Aorta (tissue), 5 donors: ENCODE measurements at regions not wholly inside any gene's neighbourhood (a gene's known extent, or its start where the extent isn't known, plus 50 kb on each side); places are given as distances from the start of the nearest gene placed in this dataset.
"Not testable (repeated sequence)": the region's sequence is repeated elsewhere in the genome, so short reads cannot be mapped to it uniquely, and the experiment has no call there.

Source experiments
- ATAC-seq: fragments of 200-7000 bp; cut with Tn5 transposase; one replicate; pipeline ENCODE4 v1.9.1; 2022; ENCODE audit warnings: moderate library complexity; ENCODE audit not compliant: low FRiP score
- DNase-seq, 2 donors: peaks; one replicate each; pipeline ENCODE4 v3.0.0-alpha.2; 2020
- H3K27ac ChIP-seq, 2 donors: one replicate each; pipeline ENCODE4 v1.5.1; 2013; ENCODE audit warnings: low read length in 2 of 2, mild to moderate bottlenecking in 2 of 2, moderate library complexity in 2 of 2, control low read depth in 1 of 2, inconsistent platforms in 1 of 2, low read depth in 1 of 2
- H3K27me3 ChIP-seq, 2 donors: one replicate each; pipeline ENCODE4 v1.6.1; 2013; ENCODE audit warnings: control low read depth in 1 of 2, low read length in 1 of 2, mild to moderate bottlenecking in 1 of 2, moderate library complexity in 1 of 2; ENCODE audit not compliant: insufficient read depth in 2 of 2, control insufficient read depth in 1 of 2
- H3K36me3 ChIP-seq, 2 donors: one replicate each; pipeline ENCODE4 v1.6.1; 2013; ENCODE audit warnings: control low read depth in 1 of 2, low read length in 1 of 2, mild to moderate bottlenecking in 1 of 2; ENCODE audit not compliant: insufficient read depth in 2 of 2, control insufficient read depth in 1 of 2
- H3K4me1 ChIP-seq, 2 donors: one replicate each; pipeline ENCODE4 v1.6.1; 2013; ENCODE audit warnings: low read length in 2 of 2, control low read depth in 1 of 2, mild to moderate bottlenecking in 1 of 2, moderate library complexity in 1 of 2; ENCODE audit not compliant: insufficient read depth in 2 of 2, control insufficient read depth in 1 of 2
- H3K4me3 ChIP-seq, 2 donors: one replicate each; pipeline ENCODE4 v1.5.1; 2013; ENCODE audit warnings: low read length in 2 of 2, control low read depth in 1 of 2, mild to moderate bottlenecking in 1 of 2
- H3K9me3 ChIP-seq: one replicate; pipeline ENCODE4 v1.6.1; 2013; ENCODE audit warnings: mild to moderate bottlenecking, low read length; ENCODE audit not compliant: control insufficient read depth
- WGBS, 2 donors: extraction: QIAGEN DNeasy Blood & Tissue Kit; methylation state at CpG; one replicate each; pipeline ENCODE4 v1.1.7; 2013; 5-methylcytosine and 5-hydroxymethylcytosine counted together
- intact Hi-C, 2 donors: fragments of 100-400 bp; cut with DNase I; formaldehyde crosslinking; loops; one replicate each; pipeline versions ENCODE4 v1.14.2 to v1.15.0; 2022
- donor health status: healthy with polysubstance abuse.
- donor health status: Bipolar disorder and iron deficiency.
- donor health status: DM: no; HTN: no; CAD: no.
- donor health status: DM: no; HTN: no; CAD: no.
- donor health status: DM: yes; HTN: yes; CAD: no.

DNA sequence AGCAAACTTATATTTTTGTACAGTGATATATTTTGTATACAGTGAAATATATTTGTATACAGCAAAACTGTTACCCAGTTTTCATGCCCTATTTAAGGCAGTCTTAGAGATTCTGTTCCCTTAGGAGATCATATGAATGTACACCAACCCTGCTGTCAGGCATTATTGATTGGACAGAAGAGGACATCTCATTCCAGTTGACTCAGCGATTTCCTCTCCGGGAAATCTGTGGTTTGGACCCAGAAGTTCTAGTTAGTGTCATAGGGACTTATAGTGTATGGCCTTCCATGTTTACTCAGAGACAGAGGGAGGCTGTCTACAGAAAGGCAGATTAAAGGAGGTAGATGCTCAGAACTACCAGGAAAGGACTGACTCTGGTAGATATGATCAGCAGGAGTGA is 318.8 kb upstream of the KCNMB2 start:
- ATAC-seq (no peak), DNase-seq (no peak)
- Histone ChIP-seq H3K27me3 (no peaks in the 10 kb centered on the region), H3K4me3 (no peak overlapping the region), H3K27ac (no peak overlapping the region), H3K36me3 (no peaks in the 10 kb centered on the region), H3K4me1 (no peaks in the 10 kb centered on the region), H3K9me3 (no peaks in the 10 kb centered on the region)
- intact Hi-C loops, result no loop called here
- WGBS, 2 donors, result 84 to 89% methylated on average over 2 of the region's 2 CpGs

DNA sequence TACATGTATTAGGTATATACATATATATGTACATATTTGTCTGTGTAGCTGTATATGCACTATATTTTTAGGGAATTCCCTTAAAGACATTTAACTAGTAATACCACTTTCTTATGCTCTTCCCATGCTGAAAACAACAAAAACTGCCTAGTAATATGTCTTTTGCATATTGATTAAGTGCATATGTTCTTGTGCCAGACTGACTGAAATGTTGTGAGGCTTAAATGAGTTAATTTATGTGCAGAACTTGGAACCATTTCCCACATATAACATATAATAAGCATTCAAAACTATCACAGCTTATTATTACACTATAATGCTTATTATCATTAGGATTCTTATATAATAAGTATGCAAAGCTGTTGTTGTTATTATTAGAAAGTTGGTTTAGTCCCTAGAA is 318.0 kb upstream of the KCNMB2 start:
- Histone ChIP-seq H3K4me3 (no peak overlapping the region), H3K4me1 (no peaks in the 10 kb centered on the region), H3K9me3 (no peaks in the 10 kb centered on the region), H3K27ac (no peak overlapping the region), H3K27me3 (no peaks in the 10 kb centered on the region), H3K36me3 (no peaks in the 10 kb centered on the region)
- DNase-seq (no peak), ATAC-seq (no peak)
- intact Hi-C loops, result no loop called here

DNA sequence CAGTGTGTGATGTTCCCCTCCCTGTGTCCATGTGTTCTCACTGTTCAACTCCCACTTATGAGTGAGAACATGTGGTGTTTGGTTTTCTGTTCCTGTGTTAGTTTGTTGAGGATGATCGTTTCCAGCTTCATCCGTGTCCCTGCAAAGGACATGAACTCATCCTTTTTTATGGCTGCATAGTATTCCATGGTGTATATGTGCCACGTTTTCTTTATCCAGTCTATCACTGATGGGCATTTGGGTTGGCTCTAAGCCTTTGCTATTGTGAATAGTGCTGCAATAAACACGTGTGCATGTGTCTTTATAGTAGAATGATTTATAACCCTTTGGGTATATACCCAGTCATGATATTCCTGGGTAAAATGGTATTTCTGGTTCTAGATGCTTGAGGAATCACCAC is 316.6 kb upstream of the KCNMB2 start:
- 90 to 91% methylated on average over 4 of the region's 4 CpGs for WGBS, 2 donors
- H3K9me3 ChIP-seq, intact Hi-C loops, H3K4me1 ChIP-seq, DNase-seq, H3K4me3 ChIP-seq, H3K27me3 ChIP-seq, ATAC-seq, H3K27ac ChIP-seq, H3K36me3 ChIP-seq: not testable (repeated sequence)

DNA sequence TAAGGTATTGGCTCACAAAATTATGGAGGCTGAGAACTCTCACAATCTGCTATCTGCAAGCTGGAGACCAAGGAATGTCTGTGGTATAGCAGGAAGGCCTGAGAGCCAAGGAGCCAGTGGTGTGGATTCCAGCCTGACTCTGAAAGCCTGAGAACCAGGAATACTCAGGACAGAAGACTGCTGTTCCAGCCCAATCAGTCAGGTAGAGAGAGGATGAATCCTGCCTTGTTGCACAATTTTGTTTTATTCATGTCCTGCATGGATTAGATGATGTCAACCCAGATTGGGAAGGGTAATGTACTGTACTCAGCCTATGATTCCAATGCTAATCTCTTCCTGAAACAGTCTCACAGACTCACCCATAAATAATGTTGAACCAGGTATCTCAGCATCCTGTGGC is 312.4 kb upstream of the KCNMB2 start:
- intact Hi-C loops, result no loop called here
- H3K36me3 ChIP-seq, result no peaks in the 10 kb centered on the region
- H3K27me3 ChIP-seq, result no peaks in the 10 kb centered on the region
- H3K27ac ChIP-seq, result no peak overlapping the region
- H3K4me3 ChIP-seq, result no peak overlapping the region
- no peak for ATAC-seq
- H3K9me3 ChIP-seq, result no peaks in the 10 kb centered on the region
- no peak for DNase-seq
- H3K4me1 ChIP-seq, result no peaks in the 10 kb centered on the region

GRCh38 chr3:178226094-178226493 is 310.1 kb upstream of the KCNMB2 start:
- no peaks in the 10 kb centered on the region for H3K27me3 ChIP-seq
- no peaks in the 10 kb centered on the region for H3K36me3 ChIP-seq
- H3K4me1 ChIP-seq, result no peaks in the 10 kb centered on the region
- no peak overlapping the region for H3K27ac ChIP-seq
- no peak for ATAC-seq
- no peak overlapping the region for H3K4me3 ChIP-seq
- no peaks in the 10 kb centered on the region for H3K9me3 ChIP-seq
- DNase-seq, result no peak
- 79 to 81% methylated on average over 2 of the region's 2 CpGs for WGBS, 2 donors
- intact Hi-C loops, result no loop called here

- Histone ChIP-seq H3K4me1 (no peaks in the 10 kb centered on the region), H3K36me3 (no peaks in the 10 kb centered on the region), H3K27me3 (no peaks in the 10 kb centered on the region), H3K4me3 (no peak overlapping the region), H3K9me3 (no peaks in the 10 kb centered on the region), H3K27ac (no peak overlapping the region)
- DNase-seq (no peak), ATAC-seq (no peak)
- intact Hi-C loops, result no loop called here
- 80 to 81% methylated on average over 3 of the region's 3 CpGs for WGBS, 2 donors
Measured at GRCh38 chr3:178231645-178232044, 304.6 kb upstream of the KCNMB2 start.

DNA sequence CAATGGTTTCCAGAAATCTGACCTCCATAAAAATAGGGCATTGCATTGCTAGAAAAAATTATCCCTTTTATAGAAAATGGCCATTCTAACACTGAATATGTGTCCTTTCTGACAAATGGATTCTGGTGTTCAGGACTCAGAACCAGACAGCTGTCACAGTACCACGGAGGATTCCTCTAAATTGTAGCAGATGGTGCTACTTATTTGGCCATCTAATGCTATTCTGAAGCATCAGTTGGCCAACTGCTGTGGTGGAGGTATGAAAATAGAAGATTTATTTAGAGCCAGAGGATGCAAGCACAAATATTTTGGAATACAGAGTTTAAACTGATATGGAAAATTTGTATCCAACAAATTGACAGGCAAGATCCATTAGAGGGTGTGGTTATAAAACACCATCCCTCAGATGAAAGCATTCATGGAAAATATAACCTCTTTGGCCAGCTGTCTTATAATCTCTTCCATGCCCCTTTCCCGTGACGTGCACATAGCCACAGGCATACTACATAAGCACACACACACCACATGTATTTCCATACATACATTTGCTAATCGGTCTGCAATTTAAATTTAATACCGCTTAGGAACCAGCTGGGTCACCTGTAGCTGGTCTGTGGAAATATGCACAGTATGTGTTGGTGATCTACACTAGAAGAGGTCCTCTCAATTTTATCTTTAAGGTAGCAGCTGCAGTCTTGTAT is 302.7 kb upstream of the KCNMB2 start:
- intact Hi-C loops, result no loop called here
- H3K27me3 ChIP-seq, result no peaks in the 10 kb centered on the region
- WGBS, 2 donors, result 95 to 97% methylated on average over 5 of the region's 5 CpGs
- DNase-seq, result no peak
- no peak overlapping the region for H3K4me3 ChIP-seq
- no peaks in the 10 kb centered on the region for H3K36me3 ChIP-seq
- H3K27ac ChIP-seq, result no peak overlapping the region
- H3K9me3 ChIP-seq, result no peaks in the 10 kb centered on the region
- no peaks in the 10 kb centered on the region for H3K4me1 ChIP-seq
- no peak for ATAC-seq

- WGBS, 2 donors, result 78% methylated on average over 5 of the region's 5 CpGs
Measured at GRCh38 chr3:178236555-178237277, 299.5 kb upstream of the KCNMB2 start.

DNA sequence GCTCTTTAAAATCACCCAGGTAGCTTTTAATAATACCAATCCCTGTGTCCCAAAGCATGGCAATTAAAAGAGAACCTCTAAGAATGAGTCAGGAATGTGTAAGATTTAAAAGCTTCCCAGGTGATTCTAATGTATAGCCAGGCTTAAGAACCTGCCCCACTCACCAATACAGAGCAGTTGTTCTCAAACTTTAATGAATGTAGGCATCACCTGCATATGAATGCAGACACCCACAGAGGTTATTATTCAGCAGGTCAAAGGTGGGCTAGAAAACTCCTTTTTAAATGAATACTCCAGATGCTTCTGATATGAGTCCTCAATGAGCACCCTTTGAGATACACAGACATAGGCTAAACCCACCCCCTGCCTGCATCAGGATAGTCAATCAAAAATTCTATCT is 298.1 kb upstream of the KCNMB2 start:
- Histone ChIP-seq H3K27me3 (no peaks in the 10 kb centered on the region), H3K4me1 (no peaks in the 10 kb centered on the region), H3K4me3 (no peak overlapping the region), H3K27ac (no peak overlapping the region), H3K9me3 (no peaks in the 10 kb centered on the region), H3K36me3 (no peaks in the 10 kb centered on the region)
- intact Hi-C loops, result no loop called here
- DNase-seq, result no peak
- ATAC-seq, result no peak

More at GRCh38 chr3:178236555-178237277, 299.5 kb upstream of the KCNMB2 start:
- Histone ChIP-seq H3K4me1 (no peaks in the 10 kb centered on the region), H3K27ac (no peak overlapping the region), H3K27me3 (no peaks in the 10 kb centered on the region), H3K9me3 (no peaks in the 10 kb centered on the region), H3K4me3 (no peak overlapping the region), H3K36me3 (no peaks in the 10 kb centered on the region)
- no peak for ATAC-seq
- intact Hi-C loops, result no loop called here
- DNase-seq, result no peak
